Lung (tissue), 11 donors: ENCODE measurements at regions not wholly inside any gene's neighbourhood (a gene's known extent, or its start where the extent isn't known, plus 50 kb on each side); places are given as distances from the start of the nearest gene placed in this dataset.

ENCODE experiments used
- ATAC-seq: fragments of 200-7000 bp; cut with Tn5 transposase; one replicate; pipeline ENCODE4 v1.9.1; 2020; ENCODE audit warnings: moderate number of reproducible peaks; ENCODE audit not compliant: insufficient read depth, low FRiP score
- DNase-seq, 3 donors: peaks; one replicate each; pipeline ENCODE4 v3.0.0-alpha.2; 2013 to 2017
- H3K27ac ChIP-seq, 2 donors: one replicate each; pipeline ENCODE4 v1.5.1; 2013; ENCODE audit warnings: mild to moderate bottlenecking in 2 of 2, moderate library complexity in 2 of 2, control low read depth in 1 of 2, inconsistent platforms in 1 of 2, low read depth in 1 of 2, low read length in 1 of 2
- H3K27me3 ChIP-seq, 3 donors: one replicate each; pipeline ENCODE4 v1.5.1; 2013; ENCODE audit warnings: low read length in 2 of 3; ENCODE audit not compliant: control insufficient read depth in 3 of 3, insufficient read depth in 3 of 3
- H3K36me3 ChIP-seq, 4 donors: one replicate each; pipeline ENCODE4 v1.5.1; 2013; ENCODE audit warnings: low read length in 4 of 4, mild to moderate bottlenecking in 1 of 4, moderate library complexity in 1 of 4; ENCODE audit not compliant: control insufficient read depth in 4 of 4, insufficient read depth in 4 of 4
- H3K4me1 ChIP-seq, 5 donors: one replicate each; pipeline ENCODE4 v1.5.1; 2013; ENCODE audit warnings: low read length in 5 of 5, mild to moderate bottlenecking in 2 of 5, moderate library complexity in 1 of 5; ENCODE audit not compliant: control insufficient read depth in 5 of 5, insufficient read depth in 5 of 5
- H3K4me3 ChIP-seq: one replicate; pipeline ENCODE4 v1.5.1; 2013; ENCODE audit warnings: mild to moderate bottlenecking, control low read depth, moderate library complexity
- H3K9ac ChIP-seq, 2 donors: one replicate each; pipeline ENCODE4 v1.5.1; 2013; ENCODE audit warnings: low read length in 2 of 2, control low read depth in 1 of 2; ENCODE audit not compliant: insufficient read depth in 1 of 2
- H3K9me3 ChIP-seq, 4 donors: one replicate each; pipeline ENCODE4 v1.5.1; 2013; ENCODE audit warnings: low read length in 3 of 4, mild to moderate bottlenecking in 1 of 4, moderate library complexity in 1 of 4; ENCODE audit not compliant: control insufficient read depth in 4 of 4, insufficient read depth in 3 of 4
- CTCF ChIP-seq: IDR thresholded peaks from 2 replicates; pipeline ENCODE4 v1.5.1; 2012; ENCODE audit warnings: mild to moderate bottlenecking; ENCODE audit errors: control extremely low read depth, extremely low read depth
- WGBS, 2 donors: extraction: QIAGEN DNeasy Blood & Tissue Kit; methylation state at CpG; one replicate each; pipeline ENCODE4 v1.1.7; 2013; 5-methylcytosine and 5-hydroxymethylcytosine counted together
- donor health status: control.
- donor health status: control.
- donor health status: Bipolar disorder and iron deficiency.
- donor health status: healthy.
- donor health status: DM: yes; HTN: yes; CAD: no.

- ATAC-seq: no peak
- no peak overlapping the region for H3K4me3 ChIP-seq
- no peak overlapping the region for H3K9ac ChIP-seq
- H3K27me3 ChIP-seq: no peaks in the 10 kb centered on the region
- no peak for TF ChIP-seq CTCF
- no peak overlapping the region for H3K27ac ChIP-seq
- no peaks in the 10 kb centered on the region for H3K4me1 ChIP-seq
- WGBS, 2 donors: 78 to 85% methylated on average over 1 of the region's 1 CpG
- no peaks in the 10 kb centered on the region for H3K9me3 ChIP-seq
- H3K36me3 ChIP-seq: no peaks in the 10 kb centered on the region
- DNase-seq: no peak
Measured at GRCh38 chr2:56582570-56582969, 398.8 kb downstream of the CCDC85A start.

GRCh38 chr2:56583796-56584315, 400.1 kb downstream of the CCDC85A start:
- no peak for TF ChIP-seq CTCF
- no peak overlapping the region for H3K4me3 ChIP-seq
- no peaks in the 10 kb centered on the region for H3K27me3 ChIP-seq
- H3K9me3 ChIP-seq: no peaks in the 10 kb centered on the region
- H3K9ac ChIP-seq: no peak overlapping the region
- WGBS, 2 donors: 86 to 89% methylated on average over 1 of the region's 1 CpG
- H3K36me3 ChIP-seq: no peaks in the 10 kb centered on the region
- DNase-seq (no peak), ATAC-seq (no peak)
- no peak overlapping the region for H3K27ac ChIP-seq
- H3K4me1 ChIP-seq: no peaks in the 10 kb centered on the region

DNA sequence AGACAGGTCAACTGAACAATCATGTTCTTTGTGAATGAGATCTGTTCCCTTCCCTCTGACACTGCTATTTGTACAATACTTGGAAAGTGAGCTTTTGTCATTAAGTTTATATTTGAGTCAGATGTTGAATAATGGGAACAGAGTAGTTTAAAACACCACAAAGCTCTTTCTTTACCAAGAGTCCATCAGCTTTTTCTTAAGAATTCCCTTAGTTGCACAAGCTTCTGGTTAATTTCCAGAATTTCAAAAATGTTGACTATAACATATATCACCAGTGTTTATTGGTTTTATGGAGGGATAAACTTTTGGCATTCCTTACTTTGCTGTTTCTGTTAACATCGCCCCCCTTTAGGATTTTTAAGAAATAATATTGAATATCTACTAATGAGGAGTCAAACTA, 403.7 kb downstream of the CCDC85A start:
- H3K9me3 ChIP-seq: no peaks in the 10 kb centered on the region
- H3K27me3 ChIP-seq: no peaks in the 10 kb centered on the region
- H3K36me3 ChIP-seq: no peaks in the 10 kb centered on the region
- no peaks in the 10 kb centered on the region for H3K4me1 ChIP-seq
- no peak overlapping the region for H3K27ac ChIP-seq
- WGBS, 2 donors: 87 to 93% methylated on average over 1 of the region's 1 CpG
- ATAC-seq (no peak), DNase-seq (no peak)
- H3K9ac ChIP-seq: no peak overlapping the region
- TF ChIP-seq CTCF: no peak
- no peak overlapping the region for H3K4me3 ChIP-seq

DNA sequence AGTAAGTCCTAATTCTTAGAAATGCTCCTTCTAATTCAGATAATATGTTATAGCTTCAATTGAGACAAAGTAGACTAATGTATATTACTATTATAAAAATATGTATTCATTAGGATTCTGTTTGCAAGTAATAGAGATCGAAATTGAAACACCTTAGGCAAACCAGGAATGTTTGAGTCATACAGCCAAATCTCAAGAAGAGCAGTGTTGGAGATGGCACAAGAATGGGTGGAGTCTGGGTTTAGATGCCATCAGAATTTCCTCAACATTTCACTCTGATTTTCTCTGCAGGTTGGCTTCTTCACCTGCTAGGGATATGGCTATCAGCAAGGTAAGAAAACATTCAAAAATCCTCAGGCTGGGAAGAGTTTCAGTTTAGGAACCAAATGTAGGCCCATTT, 405.4 kb downstream of the CCDC85A start:
- Histone ChIP-seq H3K4me3 (no peak overlapping the region), H3K36me3 (no peaks in the 10 kb centered on the region), H3K9me3 (no peaks in the 10 kb centered on the region), H3K4me1 (no peaks in the 10 kb centered on the region), H3K9ac (no peak overlapping the region), H3K27ac (no peak overlapping the region), H3K27me3 (no peaks in the 10 kb centered on the region)
- WGBS, 2 donors: 81 to 85% methylated on average over 1 of the region's 1 CpG
- ATAC-seq (no peak), DNase-seq (no peak)
- TF ChIP-seq CTCF: no peak
